Stimulated activated CD8-positive, alpha-beta memory T cell treated with anti-CD3 and anti-CD28 coated beads, Interleukin-15, amount 100 ng/mL, for 4 hours (primary cell): ENCODE measurements at regions not wholly inside any gene's neighbourhood (a gene's known extent, or its start where the extent isn't known, plus 50 kb on each side); places are given as distances from the start of the nearest gene placed in this dataset.

ENCODE experiments used
- DNase-seq, 2 donors: peaks; one replicate each; pipeline ENCODE4 v3.0.0-alpha.2; 2020; ENCODE audit warnings: low read depth in 2 of 2

DNA sequence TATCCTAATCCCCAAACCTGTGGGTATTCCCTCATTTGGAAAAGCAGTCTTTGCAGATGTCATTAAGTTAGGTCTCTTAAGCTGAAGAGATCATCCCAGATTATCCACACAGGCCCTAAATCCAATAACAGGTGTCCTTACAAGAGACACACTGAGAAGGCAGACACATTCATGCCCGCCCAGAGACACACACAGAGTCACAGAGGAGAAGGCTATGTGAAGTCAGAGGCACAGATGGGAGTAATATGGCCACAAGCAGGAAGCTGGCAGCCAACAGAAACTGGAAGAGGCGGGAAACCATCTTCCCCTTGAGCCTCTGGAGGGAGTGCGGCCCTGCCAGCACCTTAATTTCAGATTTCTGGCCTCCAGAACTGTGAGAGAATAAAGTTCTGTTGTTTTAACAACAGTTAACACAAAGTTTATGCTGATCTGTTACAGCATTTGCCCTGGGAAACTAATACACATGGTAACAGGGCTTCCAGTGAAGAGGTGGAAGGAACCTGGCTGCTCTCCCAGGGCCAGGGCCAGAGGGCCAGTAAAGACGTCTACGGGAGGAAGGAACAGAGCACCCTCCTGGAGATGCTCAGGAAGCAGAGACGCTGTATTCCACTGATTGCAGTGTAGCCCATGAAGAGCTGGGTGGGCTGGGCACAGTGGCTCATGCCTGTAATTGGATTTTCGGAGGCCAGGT lies 217.5 kb downstream of the GLI2 start:
- DNase-seq = no peak

DNA sequence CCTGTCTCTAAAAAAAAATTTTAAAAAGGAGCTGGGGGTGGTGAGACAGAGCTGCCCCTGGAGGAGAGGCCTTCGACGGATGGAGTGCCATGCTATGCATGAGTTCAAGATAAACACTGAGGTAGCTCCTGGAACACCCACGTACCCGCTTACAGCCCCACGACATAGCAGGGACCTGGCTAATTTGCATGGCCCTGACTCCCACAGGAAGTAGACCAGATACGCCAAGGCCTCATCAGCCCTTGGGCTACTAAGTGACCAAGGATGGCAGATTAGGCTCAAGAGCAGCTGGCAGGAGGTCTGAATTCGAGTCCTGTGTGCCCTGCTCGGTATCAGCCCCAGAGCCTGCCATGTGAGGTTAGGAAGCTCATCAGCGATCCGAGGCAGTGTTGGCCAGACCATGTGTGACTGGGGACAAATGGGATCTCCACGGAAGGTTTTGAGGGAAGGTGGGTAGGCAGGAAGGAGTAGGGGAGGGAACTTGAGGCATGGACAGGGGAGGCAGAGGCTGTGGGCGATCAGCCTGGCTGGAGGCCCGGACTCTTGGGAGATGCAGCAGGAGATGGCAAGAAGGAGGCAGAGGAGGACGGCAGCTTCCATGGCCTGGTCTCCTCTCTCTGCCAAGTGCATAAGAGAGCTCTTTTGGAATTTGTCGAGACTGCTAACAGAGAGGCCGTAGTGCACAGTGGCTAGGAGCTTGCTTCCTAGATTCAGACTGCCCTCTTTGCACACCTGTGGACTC lies 218.3 kb downstream of the GLI2 start:
- no peak for DNase-seq

DNA sequence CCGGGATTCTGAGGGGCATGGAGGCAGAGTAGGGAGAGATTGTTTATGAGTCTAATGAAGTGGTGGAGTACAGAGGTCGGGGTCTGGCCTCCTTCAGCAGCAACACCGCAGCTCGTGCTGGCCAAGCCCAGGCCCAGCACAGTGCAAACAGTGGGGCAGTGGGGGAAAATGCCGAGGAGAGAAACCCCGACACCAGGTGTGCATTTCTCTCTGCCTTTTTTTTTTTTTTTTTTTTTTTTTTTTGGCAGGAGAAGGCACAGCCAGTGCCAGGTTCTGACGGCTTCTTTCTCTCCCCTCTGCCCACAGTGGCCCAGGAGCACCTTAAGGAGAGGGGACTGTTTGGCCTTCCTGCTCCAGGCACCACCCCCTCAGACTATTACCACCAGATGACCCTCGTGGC lies 219.3 kb downstream of the GLI2 start:
- no peak for DNase-seq

DNA sequence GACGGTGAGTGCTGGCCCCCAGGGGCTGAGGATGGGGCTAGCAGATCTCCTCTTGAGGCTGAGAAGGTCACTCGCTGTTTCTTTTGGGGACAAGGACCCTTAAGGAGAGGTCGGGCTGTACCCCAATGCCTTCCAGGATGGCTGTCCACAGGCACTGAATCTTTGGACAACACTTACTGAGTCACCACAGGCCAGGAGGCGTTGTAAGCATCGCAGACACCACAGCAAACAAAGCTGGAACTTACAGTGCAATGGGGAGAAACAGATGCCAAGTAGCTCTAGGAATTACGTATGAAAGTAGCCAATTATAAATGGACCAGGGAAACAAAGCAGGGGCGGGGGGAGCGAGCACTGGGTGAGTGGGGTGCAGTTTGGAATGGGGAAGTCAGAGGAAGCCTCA lies 219.8 kb downstream of the GLI2 start:
- no peak for DNase-seq

DNA sequence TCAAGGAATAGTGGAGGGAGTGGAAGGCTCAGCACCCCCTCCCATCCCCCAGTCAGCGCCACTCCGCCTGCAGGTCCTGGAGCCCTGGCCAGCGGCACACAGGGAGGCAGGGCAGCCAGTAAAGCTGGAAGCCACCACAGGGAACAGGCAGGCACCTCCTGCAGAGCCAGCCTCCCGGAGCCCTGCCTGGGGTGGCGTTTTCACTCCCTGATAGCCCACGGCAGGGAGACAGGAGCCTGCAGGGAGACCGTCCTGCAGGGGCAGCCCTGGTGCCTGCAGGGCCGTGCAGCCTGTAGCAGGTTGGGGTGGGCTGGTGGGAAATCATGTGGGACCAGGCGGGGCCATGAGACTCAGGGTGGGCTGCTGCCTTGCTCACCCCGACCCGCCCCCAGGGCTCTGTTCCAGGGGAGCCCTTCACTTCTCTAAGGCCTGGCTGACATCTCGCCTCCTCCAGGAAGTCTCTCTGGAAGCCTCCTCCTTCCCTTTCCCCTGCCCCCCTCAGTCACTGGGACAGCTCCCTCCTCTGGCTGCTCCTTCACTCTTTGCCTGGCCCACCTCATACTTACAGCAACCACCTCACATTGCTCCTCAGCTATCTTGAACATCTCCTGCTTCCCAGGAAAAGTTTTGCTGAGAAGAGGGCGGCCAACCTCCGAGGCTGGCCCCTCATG lies 221.0 kb downstream of the GLI2 start:
- no peak for DNase-seq

DNA sequence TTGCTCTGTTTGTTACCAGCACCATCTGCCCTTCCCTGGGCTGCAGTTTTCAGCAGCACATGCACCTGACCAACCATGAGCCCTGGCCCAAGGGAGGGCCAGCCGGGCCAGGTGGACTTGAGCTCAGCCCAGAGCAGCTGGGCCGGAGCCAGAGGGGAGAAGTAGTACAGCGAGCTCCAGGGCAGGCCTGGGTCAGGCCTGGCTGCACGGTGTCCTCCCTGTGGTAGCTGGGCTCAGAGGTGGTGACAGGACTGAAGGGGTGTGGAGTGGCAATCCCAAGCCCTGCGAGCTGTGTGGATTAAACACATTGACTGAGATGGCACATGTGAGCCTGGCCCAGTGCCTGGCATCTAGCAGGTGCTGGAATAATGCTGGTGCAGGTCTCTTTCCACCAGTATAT lies 222.2 kb downstream of the GLI2 start:
- DNase-seq = no peak

GRCh38 chr2:120958623-120959366 lies 223.1 kb downstream of the GLI2 start:
- no peak for DNase-seq

DNA sequence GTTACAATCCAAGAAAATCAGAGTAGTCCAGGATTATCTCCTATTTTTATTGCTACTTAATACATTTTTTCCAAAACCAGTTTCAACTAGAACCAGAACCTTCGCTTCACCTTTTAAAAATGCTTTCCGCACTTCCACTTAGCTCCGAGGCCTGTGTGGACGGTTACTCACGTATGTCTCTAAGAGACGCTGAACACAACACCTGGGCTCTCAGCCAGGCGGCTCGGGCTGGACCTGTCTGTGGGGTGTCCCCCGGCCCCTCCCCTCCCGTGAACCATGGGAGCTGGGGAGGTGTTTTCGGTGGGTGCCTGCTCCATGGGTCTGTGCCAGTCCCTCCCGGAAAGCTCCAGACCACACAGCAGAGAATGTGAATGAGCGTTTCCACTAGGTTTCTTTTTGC lies 223.8 kb downstream of the GLI2 start:
- DNase-seq = no peak

DNA sequence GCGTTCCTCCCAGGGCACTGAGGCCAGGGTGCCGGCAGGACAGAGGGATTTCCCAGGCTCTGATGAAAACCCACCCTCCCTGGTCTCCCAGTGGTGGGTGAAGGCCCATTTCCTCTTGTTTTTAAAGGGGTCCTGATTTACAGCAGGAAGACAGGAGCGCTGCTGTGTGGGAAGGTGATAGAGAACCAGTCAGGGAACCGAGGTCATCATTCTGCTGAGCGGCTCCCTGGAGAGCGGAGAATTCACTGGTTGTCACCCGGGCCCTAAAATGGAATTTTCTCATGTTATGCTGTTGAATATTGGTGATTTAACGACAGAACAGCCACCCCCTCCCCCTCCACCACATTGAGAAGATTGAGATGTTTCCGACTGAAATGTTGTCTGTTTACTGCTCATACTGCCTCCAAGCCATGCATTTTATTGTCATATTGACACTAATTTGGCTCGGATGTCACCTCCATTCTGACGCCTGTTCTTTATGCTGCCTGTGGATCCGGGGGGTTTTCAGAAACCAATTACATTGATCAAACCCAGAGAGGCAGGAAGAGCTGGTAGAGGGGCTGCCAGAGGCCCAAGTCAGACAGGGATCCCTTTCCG lies 225.2 kb downstream of the GLI2 start:
- DNase-seq = no peak

GRCh38 chr2:120961396-120961795 lies 225.7 kb downstream of the GLI2 start:
- DNase-seq = no peak

GRCh38 chr2:120963997-120964705 lies 228.5 kb downstream of the GLI2 start:
- no peak for DNase-seq

GRCh38 chr2:120964819-120965218 lies 229.2 kb downstream of the GLI2 start:
- DNase-seq = no peak

GRCh38 chr2:120966510-120967254 lies 231.0 kb downstream of the GLI2 start:
- DNase-seq = no peak

DNA sequence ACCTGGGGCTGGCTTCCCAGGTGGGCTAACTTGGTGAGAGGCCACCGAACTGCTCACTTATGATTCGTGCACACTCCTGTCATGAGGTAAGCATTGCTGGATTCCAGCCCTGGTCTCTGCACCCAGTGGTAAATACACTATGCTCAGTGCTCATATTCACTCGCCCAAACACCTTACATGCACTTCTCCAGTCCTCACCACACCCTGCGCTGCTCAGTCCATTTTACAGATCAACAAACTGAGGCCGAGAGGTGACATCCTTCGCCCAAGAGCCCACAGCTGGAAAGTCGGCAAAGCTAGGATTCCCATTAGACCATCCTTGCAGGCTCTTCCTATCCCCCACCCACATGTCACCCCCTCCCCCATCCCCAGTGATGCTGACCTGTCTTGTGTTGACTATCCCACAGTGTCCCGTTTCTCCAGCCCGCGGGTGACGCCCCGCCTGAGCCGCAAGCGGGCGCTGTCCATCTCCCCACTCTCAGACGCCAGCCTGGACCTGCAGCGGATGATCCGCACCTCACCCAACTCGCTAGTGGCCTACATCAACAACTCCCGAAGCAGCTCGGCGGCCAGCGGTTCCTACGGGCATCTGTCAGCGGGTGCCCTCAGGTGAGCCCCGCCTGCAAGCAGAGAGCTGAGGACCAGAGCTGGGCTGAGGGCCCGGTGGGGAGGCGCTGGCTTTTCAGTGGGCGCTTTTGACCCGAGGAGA lies 232.8 kb downstream of the GLI2 start:
- no peak for DNase-seq

- DNase-seq = no peak
Measured at GRCh38 chr2:120969613-120970355, 234.1 kb downstream of the GLI2 start.

DNA sequence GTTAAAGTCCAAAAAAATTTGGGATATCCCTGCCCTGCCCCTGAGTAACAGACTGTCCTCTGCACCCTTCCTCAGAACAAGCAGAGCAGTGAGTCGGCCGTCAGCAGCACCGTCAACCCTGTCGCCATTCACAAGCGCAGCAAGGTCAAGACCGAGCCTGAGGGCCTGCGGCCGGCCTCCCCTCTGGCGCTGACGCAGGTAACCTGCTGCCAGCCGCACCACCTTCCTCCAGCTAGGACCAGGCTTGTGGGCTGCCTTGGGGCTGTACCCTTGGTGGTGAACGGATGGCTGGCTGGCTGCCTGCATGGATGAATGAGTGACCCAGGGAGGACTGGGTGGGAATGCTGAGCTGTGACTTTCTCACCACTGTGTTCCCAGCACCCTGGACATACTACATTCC lies 236.2 kb downstream of the GLI2 start:
- DNase-seq = no peak

- DNase-seq = no peak
Measured at GRCh38 chr2:120972286-120972685, 236.6 kb downstream of the GLI2 start.

GRCh38 chr2:120973196-120973595 lies 237.5 kb downstream of the GLI2 start:
- DNase-seq = no peak

DNA sequence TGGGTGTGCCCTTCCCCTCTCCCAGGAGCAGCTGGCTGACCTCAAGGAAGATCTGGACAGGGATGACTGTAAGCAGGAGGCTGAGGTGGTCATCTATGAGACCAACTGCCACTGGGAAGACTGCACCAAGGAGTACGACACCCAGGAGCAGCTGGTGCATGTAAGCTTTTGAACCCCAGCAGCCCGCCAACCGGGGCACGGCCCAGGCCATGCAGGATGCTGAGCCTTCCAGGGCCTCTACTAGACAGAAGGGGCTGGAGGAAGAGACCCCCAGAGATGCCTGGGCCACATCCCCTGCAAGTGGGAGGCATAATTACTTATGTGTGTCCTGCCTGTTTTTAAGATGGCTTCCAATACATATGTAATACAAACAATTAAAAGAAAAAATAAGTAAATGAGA lies 239.3 kb downstream of the GLI2 start:
- DNase-seq = no peak
